Loucy (cell line): ENCODE measurements at regions not wholly inside any gene's neighbourhood (a gene's known extent, or its start where the extent isn't known, plus 50 kb on each side); places are given as distances from the start of the nearest gene placed in this dataset.

Experiments
- CTCF ChIP-seq: fragments of 200-600 bp; sonication (generic); conservative IDR thresholded peaks from 2 replicates; pipeline ENCODE4 v1.5.1; 2014; ENCODE audit warnings: mild to moderate bottlenecking, antibody characterized with exemption, low read length
- EZH2phosphoT487 ChIP-seq: fragments of 200-600 bp; IDR thresholded peaks from 2 replicates; pipeline ENCODE4 v1.6.1; 2018; ENCODE audit warnings: antibody characterized with exemption, mild to moderate bottlenecking, moderate library complexity, borderline replicate concordance

- no peak for TF ChIP-seq CTCF
- TF ChIP-seq EZH2phosphoT487, result no peak
Observed at GRCh38 chr6:21367649-21368154, 225.8 kb upstream of the SOX4 start.
